HG03060 (cell line): ENCODE measurements at regions not wholly inside any gene's neighbourhood (a gene's known extent, or its start where the extent isn't known, plus 50 kb on each side); places are given as distances from the start of the nearest gene placed in this dataset.

Source experiments
- ATAC-seq: cut with Tn5 transposase; IDR thresholded peaks from one replicate; pipeline ENCODE4 v1.9.1; 2021; ENCODE audit warnings: low read depth, moderate number of reproducible peaks; ENCODE audit not compliant: unreplicated experiment

DNA sequence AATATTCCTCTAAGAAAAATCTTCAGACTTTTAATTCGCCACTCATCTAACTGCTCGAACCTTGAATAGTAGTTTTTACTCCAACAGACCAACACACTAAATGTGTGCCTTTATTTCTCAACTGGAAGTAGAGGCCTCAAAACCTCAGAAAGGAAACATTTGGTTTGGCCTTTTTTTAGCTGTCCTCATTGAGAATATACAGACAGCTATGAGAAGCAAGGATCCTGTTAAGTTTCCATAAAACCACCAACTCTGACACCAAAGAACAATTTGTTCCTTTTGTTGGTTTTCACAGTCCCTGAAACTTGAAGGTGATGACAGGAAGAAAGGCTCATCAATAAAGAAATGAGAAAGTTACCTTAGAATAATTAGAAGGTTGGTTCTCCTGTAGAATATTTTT lies 199.2 kb upstream of the MEOX2 start:
- no peak for ATAC-seq

DNA sequence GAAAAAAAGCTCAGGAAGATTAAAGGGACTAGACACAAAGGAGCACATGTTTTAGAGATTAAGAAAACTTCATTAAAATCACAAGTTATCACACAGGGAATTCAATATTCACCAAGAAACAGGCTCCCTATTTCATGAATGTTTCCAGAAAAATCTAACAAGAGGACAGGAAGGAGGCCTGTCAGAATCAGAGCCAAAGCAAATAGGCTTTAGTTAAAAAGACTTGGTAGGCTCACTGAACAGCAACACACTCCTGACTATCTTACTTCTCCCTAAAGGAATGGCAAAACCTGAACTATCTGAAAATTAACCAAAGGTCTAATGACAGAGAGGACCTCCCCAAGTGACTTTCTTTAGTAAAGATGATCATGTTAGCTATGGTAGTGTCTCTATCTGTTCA lies 188.3 kb upstream of the MEOX2 start:
- ATAC-seq = no peak

DNA sequence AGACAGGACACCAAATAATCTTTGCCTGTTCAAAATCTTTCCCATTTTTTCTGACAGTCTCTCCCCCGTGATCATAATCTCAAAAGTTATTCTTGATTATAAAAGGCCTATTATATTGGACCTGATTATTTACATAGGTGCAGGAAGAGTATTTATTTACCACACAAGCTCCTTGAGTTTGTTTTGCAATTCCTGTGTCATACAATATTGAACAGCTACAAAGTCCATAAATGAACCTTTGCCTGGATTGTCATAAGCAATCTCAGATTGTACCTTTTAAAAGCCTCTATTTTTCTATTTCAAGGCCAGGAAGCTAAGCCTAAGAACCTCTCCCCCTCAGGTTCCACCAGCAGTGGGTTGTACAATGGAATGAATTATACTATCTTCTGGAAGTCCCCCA lies 183.9 kb upstream of the MEOX2 start:
- ATAC-seq = no peak

DNA sequence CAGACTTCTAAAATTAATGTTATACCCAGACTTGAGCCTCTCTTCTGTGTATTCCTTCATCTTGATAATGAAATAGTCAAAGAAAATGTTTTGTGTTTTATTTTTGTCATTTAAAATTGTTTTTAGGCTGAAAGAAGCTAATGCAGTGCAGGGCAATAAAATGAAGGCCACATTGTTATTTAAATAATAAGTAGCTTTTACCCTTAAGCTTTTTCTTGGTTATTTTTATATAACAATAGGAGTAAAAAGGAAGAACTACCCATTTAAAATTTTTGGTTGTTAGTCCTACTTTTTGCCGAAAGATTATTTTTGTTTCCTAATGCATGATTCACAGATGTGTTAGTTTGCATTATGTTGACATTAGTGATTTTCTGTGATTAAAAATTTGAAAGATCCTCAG lies 181.0 kb upstream of the MEOX2 start:
- ATAC-seq = no peak

DNA sequence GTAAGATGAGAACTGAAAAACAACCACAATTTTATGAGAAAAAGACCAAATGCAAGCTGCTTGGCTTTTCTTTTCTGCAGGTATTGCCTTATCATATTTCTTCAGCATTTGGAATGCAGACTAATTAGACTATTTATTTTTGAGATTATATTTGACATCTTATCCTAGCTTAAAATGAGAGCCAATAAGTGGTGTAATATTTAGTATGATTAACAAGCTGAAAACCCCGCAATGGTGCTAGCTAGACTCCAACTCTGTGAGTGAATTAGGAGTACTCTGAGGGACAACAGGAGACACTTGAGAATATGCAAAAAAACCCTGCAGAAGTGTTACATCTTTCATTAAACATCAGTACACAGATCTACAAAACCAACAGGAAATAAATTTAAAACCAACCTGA lies 180.3 kb upstream of the MEOX2 start:
- ATAC-seq = no peak

DNA sequence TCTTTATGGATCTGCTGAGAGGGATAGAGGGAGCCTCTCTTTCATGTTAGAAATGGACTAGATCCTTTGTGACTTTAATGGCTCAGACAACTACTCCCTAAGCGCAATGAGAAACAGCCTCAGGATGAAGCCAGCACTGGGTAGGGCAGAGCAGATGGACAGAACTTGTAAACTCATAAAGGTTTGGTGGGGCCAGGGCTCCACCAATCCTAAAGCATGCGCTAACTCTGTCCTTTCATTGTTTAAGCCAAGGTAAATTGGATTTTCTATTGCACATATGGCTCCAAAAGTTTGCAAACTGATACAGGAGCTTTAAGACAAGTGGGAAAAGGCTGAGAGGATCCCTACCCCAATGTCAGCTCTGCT lies 178.1 kb upstream of the MEOX2 start:
- ATAC-seq = no peak

DNA sequence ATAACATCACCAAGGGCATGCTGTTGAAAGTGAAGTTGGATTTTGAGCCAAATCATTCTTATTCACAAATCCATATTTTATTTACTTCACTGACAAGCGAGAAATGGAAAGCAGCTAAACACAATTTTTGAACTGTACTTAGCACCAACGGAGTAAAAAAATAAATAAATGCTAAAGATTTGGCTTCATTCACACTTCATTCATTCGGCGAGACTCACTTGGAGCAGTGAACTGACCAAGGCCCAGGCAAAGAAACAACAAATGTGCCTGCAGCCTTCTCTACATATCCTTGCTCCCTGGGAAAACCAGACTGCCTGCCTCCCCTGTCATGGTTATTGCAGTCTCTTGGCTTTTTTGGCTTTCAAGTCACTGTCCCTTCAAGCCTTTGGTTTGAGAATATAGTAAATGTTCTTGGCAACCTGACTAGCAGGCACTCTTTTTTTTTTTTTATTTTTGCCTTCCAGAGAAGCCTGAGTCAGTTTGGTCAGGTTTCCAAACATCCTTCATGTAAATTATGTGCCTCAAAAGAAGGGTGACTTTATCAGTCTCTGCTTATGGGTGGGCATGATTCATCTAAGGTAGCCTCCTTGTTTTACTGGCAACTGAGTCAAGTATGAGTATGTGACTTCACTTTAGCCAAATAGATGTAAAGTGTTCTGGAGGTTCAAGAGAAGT lies 177.6 kb upstream of the MEOX2 start:
- ATAC-seq = no peak

DNA sequence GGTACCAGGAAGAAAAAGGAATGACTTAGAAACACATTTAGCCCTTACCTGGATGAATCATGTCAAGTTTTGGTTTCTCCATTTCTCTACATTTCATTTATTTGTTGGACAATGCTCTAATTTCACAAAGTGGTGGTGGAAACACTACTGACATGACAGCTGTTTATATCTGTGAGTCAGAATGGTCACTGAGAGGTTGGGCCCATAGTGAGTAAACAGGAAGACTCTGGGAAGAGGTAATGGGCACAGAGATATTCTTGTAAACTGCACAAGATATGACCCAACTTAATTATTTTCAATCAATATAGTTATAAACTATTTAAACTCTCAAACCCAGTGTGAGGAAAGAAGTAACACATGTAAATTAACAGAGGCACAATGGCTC lies 176.3 kb upstream of the MEOX2 start:
- ATAC-seq = no peak

DNA sequence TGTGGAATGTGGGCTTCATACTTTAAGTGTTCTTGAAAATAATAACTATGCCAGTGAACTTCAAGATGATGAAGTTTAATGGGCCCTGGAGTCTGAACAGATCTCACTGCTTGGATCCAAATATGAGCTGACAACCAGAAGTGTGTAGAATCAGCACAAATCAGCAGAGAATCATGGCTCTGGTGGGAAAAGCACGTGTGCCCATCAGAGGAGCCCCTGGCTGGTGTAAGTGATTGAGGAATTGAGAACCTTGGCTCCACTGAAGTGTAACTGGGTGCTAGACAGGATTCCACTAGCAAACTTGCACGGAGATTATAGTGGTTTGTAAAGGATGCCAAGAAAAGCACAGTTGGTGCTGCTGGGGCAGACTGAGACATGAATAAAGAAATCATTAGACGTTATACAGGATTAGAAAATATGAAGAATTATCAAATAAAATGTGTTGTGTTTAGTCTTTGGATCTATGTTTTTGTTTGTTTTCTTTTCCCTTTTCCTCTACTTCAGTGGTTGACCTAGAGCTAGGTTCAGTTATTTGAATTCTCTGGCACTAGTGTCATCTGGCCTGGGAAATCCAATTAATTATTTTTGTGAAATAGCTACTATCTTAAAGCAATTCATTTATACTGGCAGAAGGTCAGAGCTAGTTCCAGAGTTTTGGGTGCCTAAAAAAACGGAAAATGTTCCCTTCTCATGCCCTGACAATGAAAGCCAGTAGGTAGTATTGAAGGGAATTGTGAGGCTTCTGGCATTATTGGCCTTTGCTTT lies 175.7 kb upstream of the MEOX2 start:
- no peak for ATAC-seq

DNA sequence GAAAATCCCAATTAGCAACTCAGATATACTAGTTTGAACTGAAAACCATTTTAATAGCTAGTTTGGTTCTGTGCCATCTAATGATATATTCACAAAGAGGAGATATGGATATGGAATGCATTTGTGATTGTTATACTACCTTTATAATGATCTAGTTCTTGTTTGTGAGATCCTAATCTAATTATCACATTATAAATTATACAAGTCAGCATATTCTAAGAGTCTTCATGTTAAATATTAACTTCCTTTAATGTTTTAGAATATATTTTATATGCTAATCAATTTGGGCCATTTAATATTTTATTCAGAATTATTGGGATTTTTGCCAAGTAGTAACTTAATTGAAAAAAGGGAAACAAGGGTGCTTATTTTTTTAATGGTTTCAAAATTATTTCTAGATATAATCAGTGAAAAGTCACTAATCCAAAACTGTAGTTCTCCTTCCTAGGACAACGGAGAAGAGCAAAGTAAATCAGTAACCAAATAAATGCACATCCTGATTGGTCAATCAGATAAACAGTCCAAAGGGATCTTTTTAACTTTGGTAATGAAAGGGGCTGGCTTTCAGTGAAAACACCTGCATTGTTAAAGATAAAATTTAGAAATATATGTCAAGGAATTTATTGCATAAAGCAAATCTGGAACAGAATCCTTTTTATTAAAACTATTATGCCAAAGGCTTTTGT lies 173.9 kb upstream of the MEOX2 start:
- no peak for ATAC-seq

DNA sequence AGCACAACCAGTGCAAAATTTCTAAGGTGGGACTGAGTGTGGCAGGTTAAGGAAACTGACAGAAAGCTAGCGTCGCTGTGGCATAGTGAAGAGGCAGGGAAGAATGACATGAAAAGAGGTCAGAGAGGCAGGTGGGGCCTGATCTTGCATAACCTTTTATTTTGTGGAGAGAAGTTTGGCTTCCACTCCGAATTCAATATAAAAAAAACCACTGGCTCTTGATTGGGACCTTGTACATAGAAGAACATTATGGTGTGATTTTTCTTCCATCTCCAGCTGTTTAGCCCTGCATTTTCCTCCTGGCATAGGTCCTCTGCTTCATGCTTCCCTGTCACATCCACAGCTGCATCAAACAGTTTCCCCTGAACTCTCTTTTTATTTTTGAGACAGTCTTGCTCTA lies 170.5 kb upstream of the MEOX2 start:
- ATAC-seq = no peak

DNA sequence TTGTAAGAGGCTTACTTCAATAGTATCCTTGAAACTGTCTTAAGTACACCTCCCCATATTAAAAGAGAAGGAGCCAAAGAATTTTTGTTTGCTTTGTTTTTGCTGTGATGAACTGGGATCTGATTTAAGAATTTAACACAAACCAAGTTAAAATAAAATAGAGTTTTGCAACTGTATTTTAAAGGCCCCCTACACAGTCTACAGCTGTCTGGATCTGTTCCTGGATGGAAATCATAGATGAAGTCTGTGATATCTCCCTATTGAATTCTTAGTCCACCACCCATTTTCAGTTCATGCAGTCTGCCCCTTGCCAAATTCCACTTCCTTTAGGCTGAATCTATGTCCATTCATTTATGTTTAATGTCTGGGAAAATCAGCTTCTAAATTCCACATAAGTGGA lies 169.8 kb upstream of the MEOX2 start:
- no peak for ATAC-seq

DNA sequence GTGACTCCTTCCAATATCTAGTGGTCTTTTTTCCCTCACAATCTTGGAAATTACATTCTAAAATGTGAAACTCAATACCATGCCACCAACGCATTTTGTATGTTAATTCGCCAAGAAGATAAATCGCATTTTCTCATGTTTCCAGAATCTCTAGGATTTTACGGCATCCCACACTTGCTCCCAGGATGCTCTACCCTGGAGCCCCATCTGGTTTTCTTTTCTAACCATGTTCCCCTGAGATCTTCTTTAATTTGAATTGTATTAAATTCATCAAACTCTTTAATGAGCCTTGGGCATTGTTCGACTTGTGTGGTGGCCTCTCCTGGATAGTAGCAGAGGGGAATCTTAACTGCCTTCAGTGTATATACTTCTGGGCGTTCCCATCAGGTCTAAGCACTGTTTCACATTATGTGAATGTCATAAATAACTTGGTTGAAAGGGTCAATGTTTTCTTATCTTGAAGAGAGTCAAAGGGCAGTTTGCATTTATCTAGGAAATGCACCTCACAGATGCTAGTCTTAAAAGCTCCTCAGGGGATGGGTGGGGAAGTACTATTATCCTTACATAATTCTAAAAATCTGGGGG lies 169.1 kb upstream of the MEOX2 start:
- no peak for ATAC-seq

DNA sequence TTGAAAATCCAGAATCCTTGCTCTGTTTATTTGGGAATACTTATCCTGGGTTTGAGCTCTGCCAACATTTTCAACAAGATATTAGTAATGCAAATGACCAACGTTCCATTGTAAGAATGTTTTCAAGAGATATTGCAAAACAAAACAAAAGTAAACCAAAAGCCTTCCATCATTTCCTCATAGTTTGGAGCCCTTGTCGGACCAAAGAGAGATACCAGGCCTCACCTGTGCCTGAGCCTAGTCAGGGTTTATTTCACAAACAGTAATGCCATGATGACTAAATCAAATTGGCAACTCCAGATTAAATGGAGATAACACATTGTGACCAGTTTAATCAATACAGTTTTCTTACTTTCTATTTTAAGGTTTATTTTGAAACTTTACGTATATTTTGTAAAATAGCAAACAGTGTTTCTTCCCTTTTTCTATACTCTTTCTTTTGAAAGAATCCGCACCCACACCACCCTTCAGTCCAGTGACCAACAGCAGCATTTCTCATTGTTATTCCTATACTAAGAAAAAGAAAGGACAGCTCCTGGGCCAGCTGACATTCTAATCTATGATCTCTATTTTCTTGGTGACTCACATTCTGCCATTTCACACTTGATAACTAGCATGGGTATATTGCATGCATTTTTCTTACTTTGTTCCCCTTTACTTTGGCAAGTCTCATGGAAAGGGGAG lies 168.5 kb upstream of the MEOX2 start:
- no peak for ATAC-seq

DNA sequence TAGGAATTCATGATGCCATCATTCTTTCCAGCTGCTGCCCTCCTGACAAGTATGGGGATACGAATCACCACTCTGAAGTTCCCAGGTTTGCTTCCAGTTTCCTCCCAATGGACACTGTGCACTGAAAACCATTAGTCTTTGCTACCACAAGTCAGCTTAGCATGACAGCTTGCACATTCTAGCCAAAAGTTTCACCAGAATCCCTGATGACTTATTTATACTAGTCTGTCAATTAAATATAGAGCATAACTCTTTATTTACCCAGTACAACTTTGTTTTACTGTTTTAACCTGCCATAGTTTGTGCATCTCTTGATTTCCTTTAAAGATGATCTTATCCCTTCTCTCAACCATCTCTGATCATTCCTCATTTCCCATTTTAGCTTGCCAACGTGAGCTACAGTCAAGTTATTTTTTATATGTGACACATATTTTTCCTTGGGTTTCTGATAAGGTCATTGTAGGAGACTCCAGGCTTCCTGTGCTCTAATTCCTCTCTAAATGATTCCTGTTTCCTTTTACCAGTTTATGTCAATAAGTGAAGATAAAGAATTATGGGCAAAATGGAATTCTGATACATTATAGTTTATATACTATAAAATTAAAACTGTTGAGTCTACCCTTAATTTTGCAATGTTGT lies 167.5 kb upstream of the MEOX2 start:
- ATAC-seq = no peak

DNA sequence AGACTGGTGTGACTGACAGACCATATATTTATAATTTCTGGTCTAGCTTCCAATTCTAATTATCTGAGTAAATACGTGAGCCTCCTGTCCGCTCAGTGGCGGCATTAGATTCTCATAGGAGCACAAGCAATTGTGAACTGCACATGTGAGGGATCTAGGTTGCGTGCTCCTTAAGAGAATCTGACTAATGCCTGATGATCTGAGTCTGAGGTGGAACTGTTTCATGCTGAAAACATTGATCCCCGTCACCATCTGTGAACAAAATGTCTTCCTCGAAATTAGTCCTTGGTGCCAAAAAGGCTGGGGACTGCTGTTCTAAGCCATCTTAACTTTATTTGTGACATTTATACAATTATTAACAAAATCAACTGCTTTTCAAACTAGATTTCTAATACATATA lies 164.7 kb upstream of the MEOX2 start:
- ATAC-seq = no peak

DNA sequence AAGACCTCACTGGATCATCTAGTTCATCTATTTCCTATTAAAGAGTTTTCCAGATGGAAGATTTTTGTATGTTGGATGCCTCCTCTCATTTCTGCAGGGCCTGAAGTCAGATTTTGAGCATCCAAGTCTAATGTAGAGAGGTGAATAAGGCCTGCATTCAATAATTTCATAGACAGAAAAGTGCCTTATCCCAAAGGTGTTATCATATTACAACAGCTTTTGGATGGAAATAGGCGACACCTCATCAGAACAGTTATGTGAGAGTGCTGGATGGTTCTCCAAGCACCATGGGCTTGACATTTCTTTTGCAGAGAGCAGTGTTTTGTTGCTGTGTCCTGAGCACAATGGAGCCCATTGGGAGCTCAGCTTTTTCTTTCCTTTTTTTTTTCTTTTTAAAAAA lies 162.4 kb upstream of the MEOX2 start:
- no peak for ATAC-seq

DNA sequence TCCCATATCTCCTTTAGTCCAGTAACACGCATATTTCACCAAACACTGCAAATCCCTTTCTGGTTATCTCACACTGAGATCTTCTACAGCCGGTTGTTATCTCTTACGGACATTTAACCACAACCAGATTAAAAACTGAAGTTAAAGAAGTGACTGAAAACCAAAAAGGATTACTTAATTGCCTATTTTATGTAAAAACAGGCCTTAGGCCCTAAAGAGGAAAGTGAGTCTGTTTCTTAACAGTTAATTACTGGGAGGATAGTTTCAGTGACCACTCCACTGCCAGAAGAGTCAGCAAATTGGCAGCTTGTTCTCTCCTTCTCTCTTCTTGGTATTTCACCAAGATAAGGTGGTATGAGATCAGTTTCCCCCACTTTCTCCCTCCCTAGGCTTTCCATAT lies 161.9 kb upstream of the MEOX2 start:
- no peak for ATAC-seq

DNA sequence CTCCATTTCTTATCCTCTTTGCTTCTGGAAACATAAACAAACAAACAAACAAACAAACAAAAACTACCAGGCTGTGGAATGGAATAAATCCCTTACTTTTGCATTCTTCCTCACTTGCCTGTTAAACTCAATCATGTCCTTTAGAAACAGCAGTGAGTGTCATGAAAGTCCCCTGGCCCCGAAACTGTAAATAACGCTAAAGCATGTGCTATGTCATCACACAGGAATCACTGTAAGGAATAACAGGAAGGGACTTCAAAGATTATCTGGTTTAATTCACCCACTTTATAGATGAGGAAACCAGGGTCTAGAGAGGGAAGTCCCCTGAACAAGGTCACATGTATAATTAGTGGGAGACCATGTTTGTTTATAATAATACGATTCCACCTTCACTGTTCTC lies 159.4 kb upstream of the MEOX2 start:
- ATAC-seq = no peak

DNA sequence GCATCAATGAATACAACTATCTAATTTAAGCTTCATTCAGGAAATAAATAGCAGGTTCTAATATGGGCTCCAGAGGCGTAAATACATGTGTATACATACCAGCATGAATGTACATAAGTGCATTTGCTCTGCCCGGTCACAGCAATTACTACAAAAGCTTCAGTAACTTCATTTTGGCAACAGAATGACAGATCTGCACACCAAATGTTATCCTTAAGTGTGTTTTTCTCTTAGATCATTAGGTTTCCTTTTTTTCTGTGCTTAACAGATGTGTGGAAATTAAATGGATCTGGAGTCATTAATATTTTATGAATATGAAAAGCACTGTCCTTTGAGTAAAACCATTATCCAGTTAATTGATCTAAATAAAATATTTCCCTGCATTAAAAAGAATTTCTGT lies 159.0 kb upstream of the MEOX2 start:
- no peak for ATAC-seq
